GM18507 (cell line): ENCODE measurements at regions not wholly inside any gene's neighbourhood (a gene's known extent, or its start where the extent isn't known, plus 50 kb on each side); places are given as distances from the start of the nearest gene placed in this dataset.
A peak's percentile ranks its signal among the peaks of the same experiment; 100 is the strongest.
"Not testable (repeated sequence)": the region's sequence is repeated elsewhere in the genome, so short reads cannot be mapped to it uniquely, and the experiment has no call there.

ENCODE experiments used
- DNase-seq: peaks from one replicate; pipeline ENCODE4 v3.0.0; 2011; ENCODE audit warnings: low read depth; ENCODE audit not compliant: insufficient read length; ENCODE audit errors: extremely low spot score
- FAIRE-seq: peaks from 2 replicates; lab custom pipeline; 2011; peaks lifted over from hg19 to GRCh38; lab: Jason Lieb, UNC

GRCh38 chr4:154907345-154908045 lies 126.4 kb downstream of the RBM46 start:
- not testable (repeated sequence) for DNase-seq, FAIRE-seq

DNA sequence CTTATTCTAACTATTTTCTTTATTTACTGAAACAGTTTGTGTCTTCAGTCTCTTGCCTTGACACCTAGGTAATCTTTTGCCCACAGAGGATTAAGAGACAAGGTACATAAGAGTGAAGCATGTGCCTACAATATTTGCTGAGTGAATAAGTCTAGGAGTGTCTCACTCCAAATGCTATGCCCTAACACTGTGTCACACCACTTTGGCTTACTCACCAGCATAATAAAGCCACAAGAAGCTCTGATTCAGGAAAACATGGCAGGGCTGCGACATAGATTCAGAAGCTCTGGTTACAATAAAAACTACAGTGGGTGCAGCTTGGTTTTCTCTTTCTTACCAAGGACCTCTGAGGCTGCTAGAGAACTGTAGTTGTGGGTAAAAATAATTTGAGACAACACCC lies 127.1 kb downstream of the RBM46 start:
- DNase-seq (no peak), FAIRE-seq (no peak)

GRCh38 chr4:154911097-154911496 lies 130.0 kb downstream of the RBM46 start:
- FAIRE-seq = no peak
- DNase-seq = no peak

DNA sequence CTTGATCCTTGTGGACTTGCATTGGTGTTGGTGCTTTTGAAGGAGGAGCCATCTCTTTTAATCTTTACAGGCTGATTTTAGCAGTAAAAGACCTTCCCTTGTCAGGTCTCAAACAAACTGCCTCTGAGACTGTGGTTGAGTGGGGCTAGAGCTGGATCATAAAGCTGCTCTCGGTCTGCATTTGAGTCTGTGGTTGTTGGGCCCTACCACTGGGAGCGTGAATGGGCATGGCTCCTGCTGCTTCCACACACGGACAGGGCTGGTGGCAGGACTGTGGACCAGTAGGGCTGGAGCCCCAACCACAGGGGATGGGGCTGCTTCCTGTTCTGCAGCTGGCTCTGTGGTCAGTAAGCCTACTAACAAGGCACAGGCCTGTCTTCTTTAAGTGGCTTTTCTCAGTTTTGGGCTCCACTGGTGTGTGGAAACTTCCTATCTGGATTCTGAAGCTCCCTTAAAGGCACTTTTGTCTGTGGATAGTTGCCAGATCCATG lies 130.6 kb downstream of the RBM46 start:
- FAIRE-seq (no peak), DNase-seq (no peak)

- DNase-seq (no peak), FAIRE-seq (no peak)
These were observed 135.0 kb downstream of the RBM46 start for GRCh38 chr4:154916068-154916467.

DNA sequence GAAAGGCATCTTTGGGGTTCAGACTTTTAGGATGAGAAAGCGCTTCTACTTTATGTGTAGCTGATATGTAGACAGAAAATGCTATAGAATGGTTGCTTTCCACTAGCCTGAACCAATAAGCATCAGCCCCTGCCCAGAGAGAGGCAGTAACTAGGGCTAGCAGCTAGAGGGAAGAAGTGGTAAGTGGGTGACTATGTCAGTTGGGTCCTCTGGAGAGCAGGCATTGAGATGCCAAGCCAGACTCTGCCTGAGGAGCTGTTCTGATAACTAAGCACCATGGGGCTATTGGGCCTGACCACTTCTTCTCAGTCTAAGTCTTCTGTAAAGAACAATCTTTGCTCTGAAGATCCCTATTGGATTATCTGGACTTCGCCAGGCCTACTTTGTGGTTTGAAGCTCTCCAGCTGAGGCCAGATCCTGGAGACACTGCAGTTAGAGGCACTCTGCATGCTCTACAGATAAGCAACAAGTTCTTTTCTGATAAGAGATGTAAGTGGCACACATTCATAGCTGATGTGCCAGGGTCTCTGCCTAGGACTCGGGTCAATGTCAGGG lies 146.1 kb downstream of the RBM46 start:
- DNase-seq = no peak

GRCh38 chr4:154928640-154929257 lies 147.7 kb downstream of the RBM46 start:
- DNase-seq = no peak
- no peak for FAIRE-seq

More for the DNA sequence above, 146.1 kb downstream of the RBM46 start:
- no peak for FAIRE-seq

- DNase-seq = no peak
- no peak for FAIRE-seq
These were observed 155.8 kb downstream of the RBM46 start for GRCh38 chr4:154936873-154937272.

GRCh38 chr4:154939851-154940250 lies 158.8 kb downstream of the RBM46 start:
- no peak for DNase-seq
- no peak for FAIRE-seq

GRCh38 chr4:154942176-154942575 lies 161.1 kb downstream of the RBM46 start:
- no peak for DNase-seq
- no peak for FAIRE-seq

- no peak for FAIRE-seq
- DNase-seq = no peak
These were observed 163.9 kb downstream of the RBM46 start for GRCh38 chr4:154944996-154945395.

- DNase-seq (no peak), FAIRE-seq (no peak)
These were observed 165.0 kb downstream of the RBM46 start for GRCh38 chr4:154946113-154946512.

DNA sequence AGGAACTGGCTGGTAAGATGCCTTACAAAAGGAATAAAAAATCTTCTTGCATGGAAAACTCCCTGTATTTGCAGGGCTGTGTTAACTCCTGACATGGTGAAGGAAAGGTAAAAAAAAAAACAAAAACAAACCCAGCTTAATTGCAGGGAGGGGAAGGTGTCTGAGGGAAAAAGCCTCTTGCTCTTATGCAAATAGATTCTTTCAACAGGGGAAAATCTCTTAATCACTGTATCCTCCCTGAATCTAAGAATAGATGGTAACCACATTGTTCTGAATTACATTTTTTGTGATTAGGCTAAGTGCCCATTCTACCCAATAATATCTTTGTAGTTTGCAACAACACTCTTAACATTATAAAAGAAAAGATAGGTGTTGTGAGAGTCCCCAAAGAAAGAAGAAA lies 172.6 kb downstream of the RBM46 start:
- no peak for FAIRE-seq
- no peak for DNase-seq

DNA sequence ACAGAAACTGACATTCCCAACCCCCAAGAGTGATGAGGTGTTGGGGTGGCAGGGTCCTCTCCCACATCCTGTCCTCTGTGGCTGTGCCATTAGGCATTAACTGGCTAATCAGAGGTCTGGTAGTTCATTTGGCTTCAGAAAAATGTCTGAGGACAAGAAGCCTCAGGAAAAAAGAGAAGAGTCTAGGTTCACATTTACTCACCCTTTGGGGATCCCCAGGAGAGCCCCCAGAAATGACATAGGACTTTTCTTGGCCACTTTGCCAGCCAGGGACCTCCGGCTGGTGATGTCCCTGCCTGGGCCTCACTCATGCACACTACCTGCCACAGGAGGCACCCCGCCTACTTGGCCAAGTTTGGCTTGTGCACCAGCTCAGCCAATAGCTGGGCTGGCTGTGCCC lies 173.0 kb downstream of the RBM46 start:
- FAIRE-seq (no peak), DNase-seq (no peak)

DNA sequence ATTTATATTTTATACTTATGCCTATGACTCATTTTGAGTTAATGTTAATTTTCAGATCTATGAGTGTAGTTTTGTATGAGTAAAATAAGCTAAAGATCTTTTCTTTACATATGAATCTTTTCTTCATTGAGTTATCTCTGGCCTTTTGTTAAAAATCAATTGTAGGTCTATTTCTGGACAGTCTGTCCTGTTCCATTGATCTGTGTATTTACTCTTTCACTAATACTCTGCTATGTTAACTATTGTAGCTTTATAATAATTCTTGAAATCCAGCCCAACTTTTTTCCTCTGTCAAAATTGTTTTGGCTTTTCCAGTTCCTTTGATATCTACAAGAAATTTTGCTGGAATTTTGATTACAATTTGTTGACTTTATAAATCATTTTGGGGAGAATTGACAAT lies 177.0 kb downstream of the RBM46 start:
- DNase-seq (no peak), FAIRE-seq (no peak)

- FAIRE-seq (no peak), DNase-seq (no peak)
These were observed 177.7 kb downstream of the RBM46 start for GRCh38 chr4:154958621-154959358.

DNA sequence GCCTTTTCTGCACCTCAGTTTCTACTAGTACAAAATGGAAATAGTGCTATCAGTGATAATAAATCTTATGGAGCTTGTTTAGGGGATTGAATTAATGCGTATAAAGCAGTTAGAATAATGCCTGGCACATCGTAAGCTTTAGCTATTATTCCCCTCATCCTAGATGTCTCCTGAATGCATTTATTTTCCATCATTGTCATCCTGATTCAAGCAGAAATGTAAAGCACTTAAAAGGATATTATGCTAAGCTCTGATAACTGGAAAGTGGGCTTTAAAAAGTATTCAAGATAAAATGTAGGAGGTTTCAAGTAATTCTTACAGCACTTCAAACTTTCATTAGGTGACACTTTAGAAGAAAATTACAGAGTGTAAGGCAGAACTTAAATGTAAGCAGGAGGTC lies 178.7 kb downstream of the RBM46 start:
- DNase-seq = no peak
- FAIRE-seq = no peak

GRCh38 chr4:154960476-154960875 lies 179.4 kb downstream of the RBM46 start:
- DNase-seq (no peak), FAIRE-seq (no peak)

DNA sequence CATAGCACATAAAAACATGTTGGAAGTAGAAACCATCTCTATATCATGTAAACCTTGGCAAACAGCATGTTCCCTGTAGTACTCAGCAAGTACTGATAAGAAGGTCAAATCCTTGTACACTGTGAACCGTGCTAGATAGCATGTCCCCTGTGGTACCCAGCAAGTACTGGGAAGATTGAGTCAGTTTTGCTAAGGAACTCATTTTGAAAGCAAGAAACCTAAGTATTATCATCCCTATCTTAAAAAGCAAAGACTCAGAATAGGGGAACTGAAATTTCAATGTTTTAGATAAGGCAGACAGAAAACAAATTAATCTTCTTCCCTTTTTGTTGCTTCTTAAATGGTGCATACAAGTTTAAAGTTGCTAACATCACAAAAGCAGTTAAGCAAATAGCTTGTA lies 180.2 kb downstream of the RBM46 start:
- FAIRE-seq (peak; percentile 59), DNase-seq (no peak)
